ENCODE measurements at regions not wholly inside any gene's neighbourhood (a gene's known extent, or its start where the extent isn't known, plus 50 kb on each side); places are given as distances from the start of the nearest gene placed in this dataset.
"Not testable (repeated sequence)": the region's sequence is repeated elsewhere in the genome, so short reads cannot be mapped to it uniquely, and the experiment has no call there.

GRCh38 chr16:29578898-29579297 is 72.7 kb upstream of the NPIPB12 start:
- peak; percentile 37 for ATAC-seq
- not testable (repeated sequence) for H3K9me3 Mint-ChIP-seq; H3K27ac Mint-ChIP-seq; H3K4me3 Mint-ChIP-seq; DNase-seq (ENCODE audit: low spot score in 2 of 2)
- peaks cover 36% of the 10 kb centered on the region for H3K4me1 Mint-ChIP-seq
- H3K36me3 Mint-ChIP-seq = peaks cover 69% of the 10 kb centered on the region

- H3K27ac Mint-ChIP-seq; DNase-seq (ENCODE audit: low spot score in 2 of 2); H3K9me3 Mint-ChIP-seq; H3K4me3 Mint-ChIP-seq; ATAC-seq: not testable (repeated sequence)
- Mint-ChIP-seq H3K4me1 (peaks cover 38% of the 10 kb centered on the region), H3K36me3 (peaks cover 60% of the 10 kb centered on the region)
Measured at GRCh38 chr16:29581764-29582163, 75.6 kb upstream of the NPIPB12 start.

DNA sequence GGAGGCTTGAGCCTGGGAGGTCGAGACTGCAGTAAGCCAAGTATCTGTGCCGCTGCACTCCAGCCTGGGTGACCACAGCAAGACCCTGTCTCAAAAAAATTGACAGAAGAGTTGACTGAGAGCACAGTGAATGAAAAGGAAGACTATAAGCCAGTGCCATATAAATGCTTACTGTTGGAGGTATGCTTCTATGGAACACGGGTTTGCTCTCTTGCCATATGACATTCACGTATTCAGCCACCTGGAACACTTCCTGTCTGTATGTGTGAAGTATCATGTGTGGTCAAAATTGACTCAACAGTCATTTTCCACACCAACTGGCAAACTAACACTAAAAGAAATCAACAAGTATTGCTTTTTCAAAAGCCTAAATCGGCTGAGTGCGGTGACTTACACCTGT is 71.1 kb upstream of the SPN start:
- ATAC-seq, H3K9me3 Mint-ChIP-seq: not testable (repeated sequence)
- Mint-ChIP-seq H3K4me3 (peak overlapping the region; percentile 64), H3K4me1 (peaks cover 39% of the 10 kb centered on the region), H3K27ac (peak overlapping the region; percentile 85), H3K36me3 (peaks cover 60% of the 10 kb centered on the region)
- DNase-seq (ENCODE audit: low spot score in 2 of 2) = peak in 1 of 2 donors; percentile 48

DNA sequence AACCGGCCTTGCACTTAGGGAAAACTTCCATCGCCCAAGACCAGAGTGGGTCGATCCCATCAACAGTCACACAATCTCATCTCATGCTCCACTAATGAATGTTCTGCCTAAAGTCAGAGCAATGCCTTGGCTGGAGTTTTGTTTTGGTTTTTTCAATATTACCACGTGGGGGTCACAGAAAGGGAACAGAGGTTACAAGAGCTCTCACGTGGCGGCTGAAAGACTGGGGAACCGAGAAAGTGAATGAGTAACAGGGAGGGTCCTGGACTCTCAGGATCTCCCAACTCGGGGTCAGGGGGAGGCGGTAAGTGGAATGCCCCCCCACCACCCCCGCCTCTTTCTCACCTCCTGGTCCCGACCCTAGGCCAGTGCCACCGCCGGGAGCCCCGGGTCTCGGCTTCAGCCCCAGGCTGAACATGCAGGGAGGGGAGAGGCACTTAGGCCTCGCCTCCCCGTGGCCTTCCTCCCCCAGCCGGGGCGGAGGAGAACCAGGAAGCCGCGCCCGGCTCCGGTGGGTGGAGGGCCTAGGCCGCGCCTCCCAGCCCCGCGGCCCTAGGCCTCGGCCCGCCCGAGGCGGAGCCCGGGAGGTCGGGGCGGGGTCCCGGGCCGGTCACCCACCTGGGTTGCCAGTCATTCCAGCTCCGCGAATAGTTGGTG is 68.7 kb upstream of the SPN start:
- not testable (repeated sequence) for H3K9me3 Mint-ChIP-seq
- ATAC-seq = peak; percentile 81

GRCh38 chr16:29594926-29595838 is 67.9 kb upstream of the SPN start:
- H3K36me3 Mint-ChIP-seq = peaks cover 56% of the 10 kb centered on the region
- not testable (repeated sequence) for H3K9me3 Mint-ChIP-seq
- ATAC-seq = peak; percentile 82

More for the DNA sequence above, 68.7 kb upstream of the SPN start:
- H3K4me3 Mint-ChIP-seq = peak overlapping the region; percentile 81
- H3K27ac Mint-ChIP-seq = peak overlapping the region; percentile 88
- peaks cover 31% of the 10 kb centered on the region for H3K4me1 Mint-ChIP-seq
- not testable (repeated sequence) for DNase-seq (ENCODE audit: low spot score in 2 of 2)
- H3K36me3 Mint-ChIP-seq = peaks cover 56% of the 10 kb centered on the region

DNA sequence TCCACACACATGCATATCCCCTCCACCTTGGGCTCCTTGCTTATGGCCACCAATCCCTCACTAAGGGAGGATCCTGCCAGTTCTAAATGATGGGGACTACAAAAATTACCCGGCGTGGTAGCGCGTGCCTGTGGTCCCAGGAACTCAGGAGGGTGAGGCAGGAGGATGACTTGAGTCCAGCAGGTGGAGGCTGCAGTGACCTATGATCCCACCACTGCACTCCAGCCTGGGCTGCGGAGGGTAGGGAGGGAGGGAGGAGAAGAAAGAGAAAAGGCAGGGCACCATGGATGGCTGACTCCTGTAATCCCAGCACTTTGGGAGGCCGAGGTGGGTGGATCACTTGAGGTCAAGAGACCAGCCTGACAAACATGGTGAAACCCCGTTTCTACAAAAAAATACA is 66.0 kb upstream of the SPN start:
- H3K4me1 Mint-ChIP-seq = peaks cover 43% of the 10 kb centered on the region
- DNase-seq (ENCODE audit: low spot score in 2 of 2); ATAC-seq; H3K27ac Mint-ChIP-seq; H3K4me3 Mint-ChIP-seq; H3K9me3 Mint-ChIP-seq: not testable (repeated sequence)
- H3K36me3 Mint-ChIP-seq = peaks cover 67% of the 10 kb centered on the region

More at GRCh38 chr16:29594926-29595838, 67.9 kb upstream of the SPN start:
- Mint-ChIP-seq H3K4me1 (peaks cover 34% of the 10 kb centered on the region), H3K27ac (peak overlapping the region; percentile 88), H3K4me3 (peak overlapping the region; percentile 81)
- peak; percentile 87 to 95 for DNase-seq (ENCODE audit: low spot score in 2 of 2)

DNA sequence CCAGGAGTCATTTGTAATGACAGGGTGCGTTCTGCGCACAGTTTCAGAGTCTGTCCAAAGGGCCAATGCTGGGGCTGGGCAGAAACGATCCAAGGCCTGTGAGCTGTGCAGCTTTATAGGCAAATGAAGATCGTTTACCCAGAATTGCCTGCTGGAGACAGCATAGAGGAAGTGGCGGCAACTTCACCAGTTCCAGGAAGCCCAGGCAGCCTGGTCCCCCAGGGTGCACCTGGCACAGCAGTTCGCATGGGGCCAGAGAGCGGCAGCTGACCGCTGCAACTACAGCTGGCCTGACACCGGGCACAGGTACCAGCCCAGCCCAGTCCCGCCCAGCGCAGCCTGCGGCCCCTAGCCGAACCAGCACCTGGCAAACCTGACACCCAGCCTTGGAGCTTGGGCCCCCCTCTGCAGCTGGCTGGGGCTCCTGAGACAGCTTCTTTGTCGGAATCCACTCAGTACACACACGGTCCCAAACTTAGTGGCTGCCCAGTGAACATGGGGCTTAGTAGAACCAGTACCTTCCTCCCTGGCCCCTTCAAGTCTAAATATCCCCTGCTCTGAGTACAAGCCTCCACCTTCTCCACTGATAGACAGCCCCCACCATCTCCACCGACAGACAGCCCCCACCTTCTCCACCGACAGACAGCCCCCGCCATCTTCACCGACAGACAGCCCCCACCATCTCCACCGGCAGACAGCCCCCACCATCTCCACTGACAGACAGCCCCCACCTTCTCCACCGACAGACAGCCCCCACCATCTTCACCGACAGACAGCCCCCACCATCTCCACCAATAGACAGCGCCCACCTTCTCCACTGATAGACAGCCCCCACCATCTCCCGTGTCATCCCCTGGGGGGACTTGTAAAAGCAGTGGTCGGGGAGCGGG is 62.7 kb upstream of the SPN start:
- Mint-ChIP-seq H3K4me1 (peaks cover 68% of the 10 kb centered on the region), H3K27ac (peak overlapping the region; percentile 96), H3K36me3 (peaks cover 86% of the 10 kb centered on the region), H3K4me3 (peak overlapping the region; percentile 82)
- not testable (repeated sequence) for H3K9me3 Mint-ChIP-seq
- ATAC-seq (peak; percentile 64), DNase-seq (ENCODE audit: low spot score in 2 of 2) (peak in 1 of 2 donors; percentile 80)

- H3K4me3 Mint-ChIP-seq = peak overlapping the region; percentile 82
- H3K36me3 Mint-ChIP-seq = peaks cover 83% of the 10 kb centered on the region
- not testable (repeated sequence) for H3K9me3 Mint-ChIP-seq; ATAC-seq; DNase-seq (ENCODE audit: low spot score in 2 of 2)
- peaks cover 61% of the 10 kb centered on the region for H3K4me1 Mint-ChIP-seq
- H3K27ac Mint-ChIP-seq = peak overlapping the region; percentile 96
Measured at GRCh38 chr16:29602247-29602625, 60.8 kb upstream of the SPN start.

- Mint-ChIP-seq H3K4me1 (peaks cover 66% of the 10 kb centered on the region), H3K4me3 (peak overlapping the region; percentile 82), H3K36me3 (peaks cover 86% of the 10 kb centered on the region), H3K27ac (peak overlapping the region; percentile 96)
- ATAC-seq; DNase-seq (ENCODE audit: low spot score in 2 of 2); H3K9me3 Mint-ChIP-seq: not testable (repeated sequence)
Measured at GRCh38 chr16:29602683-29603088, 60.4 kb upstream of the SPN start.

DNA sequence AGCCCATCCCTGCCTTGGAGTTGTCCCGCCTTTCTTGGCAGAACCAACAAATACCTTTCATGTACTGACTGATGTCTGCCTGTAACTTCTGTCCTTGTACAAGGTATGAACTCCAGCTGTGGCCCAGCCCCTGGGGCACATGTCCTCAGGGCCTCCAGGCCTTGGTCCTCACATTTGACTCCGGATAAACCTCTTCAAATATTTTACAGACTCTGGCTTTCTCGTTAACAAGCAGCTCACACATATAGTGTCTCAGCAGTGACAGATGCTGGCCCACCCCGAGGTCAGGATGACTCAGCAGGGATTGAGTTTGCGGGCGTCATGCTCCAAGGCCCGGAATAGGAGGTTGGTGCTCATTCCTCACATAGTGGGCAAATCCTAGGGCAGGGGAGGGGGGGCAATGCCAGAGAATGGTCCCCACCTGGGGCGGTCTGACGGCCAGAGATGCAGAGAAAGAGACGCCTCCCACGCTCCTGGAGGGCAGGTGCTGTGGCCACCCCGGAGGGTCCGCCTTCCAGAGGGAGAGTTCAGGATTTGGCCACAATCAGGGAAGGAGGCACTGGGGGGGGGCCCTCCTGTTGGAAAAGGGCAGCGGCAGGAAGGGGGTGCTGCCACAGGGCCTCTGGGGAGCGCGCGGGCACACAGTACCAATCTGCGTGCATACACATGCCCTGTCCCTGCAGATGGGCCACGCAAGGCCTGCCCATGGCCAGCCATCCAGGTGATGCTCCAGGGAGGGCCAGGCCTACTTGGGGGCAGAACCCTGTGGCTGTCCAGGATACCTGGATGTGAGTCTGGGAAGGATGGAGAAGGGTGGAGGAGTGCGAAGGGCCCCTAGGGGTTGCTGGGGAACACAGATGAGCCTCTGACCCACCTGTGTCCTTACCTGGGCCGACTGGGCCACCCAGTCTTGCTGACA is 58.2 kb upstream of the SPN start:
- ATAC-seq; DNase-seq (ENCODE audit: low spot score in 2 of 2); H3K9me3 Mint-ChIP-seq: not testable (repeated sequence)
- Mint-ChIP-seq H3K27ac (peak overlapping the region; percentile 96), H3K36me3 (peaks cover 92% of the 10 kb centered on the region), H3K4me1 (peaks cover 67% of the 10 kb centered on the region), H3K4me3 (peak overlapping the region; percentile 38)

DNA sequence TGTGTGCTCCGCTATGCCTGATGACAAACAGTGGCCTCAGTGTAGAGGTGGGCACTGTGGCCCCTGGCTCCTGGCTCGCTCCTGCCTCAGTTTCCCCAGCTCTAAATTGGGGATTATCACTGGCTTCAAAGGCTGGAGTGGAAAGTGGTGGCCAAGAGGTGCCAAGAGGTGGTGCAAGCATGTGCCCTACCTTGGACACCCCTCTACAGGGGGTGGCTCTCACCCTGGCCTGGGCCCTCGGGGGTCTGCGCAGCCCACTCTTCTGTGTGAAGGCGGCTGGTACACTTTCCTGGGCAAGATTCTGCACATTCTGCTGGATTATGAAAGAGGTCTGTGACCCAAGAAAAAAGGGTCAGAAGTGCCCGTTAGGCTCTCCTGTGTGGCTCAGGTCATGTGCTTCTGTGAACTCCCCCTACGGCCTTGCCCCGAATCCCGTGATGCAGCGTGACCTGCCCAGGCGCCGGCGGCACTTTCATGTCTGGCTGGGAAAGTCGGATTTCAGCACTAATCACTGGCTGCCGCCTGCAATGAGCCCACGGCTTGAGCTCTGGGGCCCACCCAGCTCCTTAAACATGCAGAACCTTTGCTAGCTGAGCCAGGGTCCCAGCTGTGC is 57.3 kb upstream of the SPN start:
- H3K36me3 Mint-ChIP-seq = peaks cover 92% of the 10 kb centered on the region
- ATAC-seq; H3K4me3 Mint-ChIP-seq; DNase-seq (ENCODE audit: low spot score in 2 of 2); H3K9me3 Mint-ChIP-seq: not testable (repeated sequence)
- H3K4me1 Mint-ChIP-seq = peaks cover 59% of the 10 kb centered on the region
- H3K27ac Mint-ChIP-seq = peak overlapping the region; percentile 54

DNA sequence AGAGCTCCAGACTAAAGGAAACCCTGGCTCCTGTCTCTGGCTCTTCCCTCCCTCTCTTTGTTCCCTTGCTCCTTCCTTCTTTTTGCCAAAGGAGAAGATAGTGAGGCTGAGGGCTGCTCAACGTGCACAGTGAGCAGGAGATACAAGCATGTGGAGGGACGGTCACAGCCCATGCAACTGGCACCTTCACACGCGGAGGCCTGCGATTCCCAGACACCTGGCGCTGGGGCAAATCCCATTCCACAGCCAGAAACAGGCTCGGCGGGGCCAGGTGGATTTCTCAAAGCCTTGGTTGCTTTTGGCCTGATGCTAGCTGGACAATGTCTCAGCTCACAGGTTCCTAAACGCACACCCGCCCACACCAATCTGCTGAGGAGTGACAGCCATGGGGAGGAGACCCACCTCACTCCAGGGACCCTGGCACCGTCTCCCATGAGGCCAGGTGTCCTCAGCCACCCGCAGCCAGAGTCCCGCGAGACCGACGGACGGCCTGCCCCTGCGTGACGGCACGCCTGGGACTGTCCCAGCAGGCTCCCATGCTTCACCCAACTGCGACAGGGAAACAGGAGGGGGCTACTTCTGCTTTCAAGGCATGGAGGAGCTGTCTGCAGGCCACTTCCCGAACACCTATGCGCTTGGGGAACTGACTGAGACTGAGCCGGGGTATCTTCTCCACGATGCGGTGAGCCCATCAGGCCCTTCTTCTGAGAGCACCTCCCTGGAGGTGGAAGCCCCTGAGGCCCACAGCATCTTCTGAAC is 56.2 kb upstream of the SPN start:
- not testable (repeated sequence) for H3K9me3 Mint-ChIP-seq; ATAC-seq; DNase-seq (ENCODE audit: low spot score in 2 of 2)
- Mint-ChIP-seq H3K4me3 (peak overlapping the region; percentile 36), H3K4me1 (peaks cover 49% of the 10 kb centered on the region), H3K27ac (peak overlapping the region; percentile 87), H3K36me3 (peaks cover 92% of the 10 kb centered on the region)

GRCh38 chr16:29607428-29607823 is 55.6 kb upstream of the SPN start:
- DNase-seq (ENCODE audit: low spot score in 2 of 2); ATAC-seq; H3K9me3 Mint-ChIP-seq: not testable (repeated sequence)
- H3K4me3 Mint-ChIP-seq = peak overlapping the region; percentile 36
- peaks cover 44% of the 10 kb centered on the region for H3K4me1 Mint-ChIP-seq
- H3K36me3 Mint-ChIP-seq = peaks cover 93% of the 10 kb centered on the region
- H3K27ac Mint-ChIP-seq = peak overlapping the region; percentile 64
